ENCODE measurements at regions not wholly inside any gene's neighbourhood (a gene's known extent, or its start where the extent isn't known, plus 50 kb on each side); places are given as distances from the start of the nearest gene placed in this dataset.
"Not testable (repeated sequence)": the region's sequence is repeated elsewhere in the genome, so short reads cannot be mapped to it uniquely, and the experiment has no call there.

DNA sequence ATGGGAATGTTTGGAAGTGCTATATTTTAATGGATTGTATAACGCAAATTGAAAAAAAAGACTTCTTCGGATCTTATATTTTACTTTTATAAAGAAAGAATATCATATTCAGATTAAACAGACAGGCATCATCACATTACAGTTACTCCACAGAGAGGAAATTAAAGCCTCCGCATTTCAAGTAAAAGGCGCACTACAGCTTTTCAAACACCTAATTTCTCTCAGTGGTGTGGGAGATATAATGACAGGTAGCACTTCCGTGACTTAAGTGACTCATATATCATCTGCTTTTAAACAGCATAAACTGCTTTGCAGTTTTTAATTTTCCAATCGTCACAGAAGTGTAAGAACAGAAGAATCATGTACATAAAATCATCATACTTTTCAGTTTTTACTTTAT is 751.4 kb downstream of the FSCB start:
- in situ Hi-C loops (cut with HindIII; ENCODE audit: low sequenced_read_pairs): no loop called here

GRCh38 chr14:43754838-43755237 is 752.2 kb downstream of the FSCB start:
- in situ Hi-C loops (cut with HindIII; ENCODE audit: low sequenced_read_pairs): no loop called here

GRCh38 chr14:43745746-43746145 is 761.3 kb downstream of the FSCB start:
- in situ Hi-C loops (cut with HindIII; ENCODE audit: low sequenced_read_pairs): no loop called here

GRCh38 chr14:43735932-43736331 is 771.2 kb downstream of the FSCB start:
- in situ Hi-C loops (cut with HindIII; ENCODE audit: low sequenced_read_pairs): no loop called here

DNA sequence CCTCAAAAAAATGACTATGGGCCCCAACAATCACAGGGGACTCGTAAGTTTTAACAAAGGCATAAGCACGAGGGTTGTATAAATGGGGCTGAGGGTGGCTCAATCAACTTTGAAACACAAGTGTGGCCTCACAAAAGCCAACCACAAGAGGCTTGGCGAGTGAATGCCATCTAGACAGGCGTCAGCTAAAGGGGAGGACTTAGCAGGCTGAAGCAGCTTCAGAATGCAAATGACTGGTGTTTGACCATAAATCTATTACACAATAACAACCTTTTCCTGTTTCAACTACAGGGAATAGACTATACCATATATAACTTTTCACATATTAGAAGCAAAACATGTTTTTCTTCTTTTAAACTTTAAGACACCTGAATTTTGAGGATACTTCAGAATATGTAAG is 777.9 kb downstream of the FSCB start:
- in situ Hi-C loops (cut with HindIII; ENCODE audit: low sequenced_read_pairs): no loop called here

DNA sequence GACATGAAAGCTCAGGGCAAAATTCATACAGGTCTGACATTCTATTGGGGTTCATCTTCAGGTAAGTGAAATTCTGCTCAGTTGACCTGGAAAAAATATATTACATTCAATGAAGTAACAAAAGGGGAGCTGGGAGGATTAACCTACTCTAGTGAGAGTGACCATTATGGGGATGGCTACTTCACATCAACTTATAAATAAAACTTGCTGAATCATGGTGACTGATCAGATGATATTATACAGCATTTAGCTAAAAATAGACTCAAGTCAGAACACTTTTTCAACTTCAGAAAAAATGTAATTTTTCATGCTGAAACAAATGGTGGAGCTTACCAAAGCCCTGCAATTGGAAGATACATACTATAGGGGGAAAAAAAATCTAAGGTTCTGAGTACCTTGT is 800.2 kb downstream of the FSCB start:
- in situ Hi-C loops (cut with HindIII; ENCODE audit: low sequenced_read_pairs): no loop called here

DNA sequence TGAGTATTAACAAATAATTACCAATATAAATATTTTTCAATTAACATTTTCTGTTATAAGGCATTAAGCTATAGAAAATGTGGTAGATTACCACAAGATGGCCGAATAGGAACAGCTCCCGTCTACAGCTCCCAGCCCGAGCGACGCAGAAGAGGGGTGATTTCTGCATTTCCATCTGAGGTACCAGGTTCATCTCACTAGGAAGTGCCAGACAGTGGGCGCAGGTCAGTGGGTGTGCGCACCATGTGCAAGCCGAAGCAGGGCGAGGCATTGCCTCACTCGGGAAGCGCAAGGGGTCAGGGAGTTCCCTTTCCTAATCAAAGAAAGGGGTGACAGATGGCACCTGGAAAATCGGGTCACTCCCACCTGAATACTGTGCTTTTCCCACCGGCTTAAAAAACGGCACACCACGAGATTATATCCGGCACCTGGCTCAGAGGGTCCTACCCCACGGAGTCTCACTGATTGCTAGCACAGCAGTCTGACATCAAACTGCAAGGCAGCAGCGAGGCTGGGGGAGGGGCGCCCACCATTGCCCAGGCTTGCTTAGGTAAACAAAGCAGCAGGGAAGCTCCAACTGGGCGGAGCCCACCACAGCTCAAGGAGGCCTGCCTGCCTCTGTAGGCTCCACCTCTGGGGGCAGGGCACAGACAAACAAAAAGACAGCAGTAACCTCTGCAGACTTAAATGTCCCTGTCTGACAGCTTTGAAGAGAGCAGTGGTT is 808.4 kb downstream of the FSCB start:
- in situ Hi-C loops (cut with HindIII; ENCODE audit: low sequenced_read_pairs): not testable (repeated sequence)

GRCh38 chr14:43697003-43697402 is 810.1 kb downstream of the FSCB start:
- in situ Hi-C loops (cut with HindIII; ENCODE audit: low sequenced_read_pairs): no loop called here

DNA sequence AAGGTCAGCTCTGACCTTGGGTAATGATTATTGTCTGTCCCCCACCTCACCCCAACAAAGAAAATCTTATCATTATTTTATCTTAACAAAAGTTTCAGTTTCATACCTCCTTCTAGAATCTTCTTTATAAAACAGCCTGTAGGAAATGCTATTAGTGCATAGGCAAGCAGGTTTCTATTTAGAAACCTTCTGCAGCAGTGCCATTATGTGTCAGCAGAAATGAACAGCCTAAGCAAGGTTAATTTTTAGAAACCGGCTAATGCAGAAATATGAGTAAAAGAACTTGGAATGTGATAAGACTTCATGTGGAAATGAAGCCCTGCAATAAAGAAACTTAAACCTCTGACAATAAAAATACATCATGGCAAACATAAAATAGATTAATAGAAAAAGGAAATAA is 814.4 kb downstream of the FSCB start:
- in situ Hi-C loops (cut with HindIII; ENCODE audit: low sequenced_read_pairs): no loop called here

- in situ Hi-C loops (cut with HindIII; ENCODE audit: low sequenced_read_pairs): no loop called here
Measured at GRCh38 chr14:43687921-43688320, 819.2 kb downstream of the FSCB start.

- in situ Hi-C loops (cut with HindIII; ENCODE audit: low sequenced_read_pairs): no loop called here
Measured at GRCh38 chr14:43677581-43677980, 829.5 kb downstream of the FSCB start.

DNA sequence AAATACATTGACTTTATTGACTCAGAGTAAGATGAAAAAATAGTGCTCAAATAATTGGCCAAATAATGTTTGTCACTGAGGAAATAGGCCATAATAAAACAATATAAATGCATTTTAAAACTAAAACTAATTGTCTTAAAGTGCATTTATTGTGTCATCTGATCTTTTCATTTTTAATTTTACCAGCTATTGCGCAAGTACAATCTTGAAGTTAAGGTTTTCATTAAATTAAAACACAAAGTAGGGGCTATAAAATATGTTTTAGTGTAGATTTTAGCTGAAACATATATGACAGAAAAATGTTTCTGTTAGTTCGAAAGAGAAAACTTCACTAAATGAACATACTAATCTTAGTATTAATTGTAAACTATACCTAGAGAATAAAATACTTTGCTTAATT is 832.8 kb downstream of the FSCB start:
- in situ Hi-C loops (cut with HindIII; ENCODE audit: low sequenced_read_pairs): no loop called here

GRCh38 chr14:43671716-43672485 is 835.2 kb downstream of the FSCB start:
- in situ Hi-C loops (cut with HindIII; ENCODE audit: low sequenced_read_pairs): no loop called here

DNA sequence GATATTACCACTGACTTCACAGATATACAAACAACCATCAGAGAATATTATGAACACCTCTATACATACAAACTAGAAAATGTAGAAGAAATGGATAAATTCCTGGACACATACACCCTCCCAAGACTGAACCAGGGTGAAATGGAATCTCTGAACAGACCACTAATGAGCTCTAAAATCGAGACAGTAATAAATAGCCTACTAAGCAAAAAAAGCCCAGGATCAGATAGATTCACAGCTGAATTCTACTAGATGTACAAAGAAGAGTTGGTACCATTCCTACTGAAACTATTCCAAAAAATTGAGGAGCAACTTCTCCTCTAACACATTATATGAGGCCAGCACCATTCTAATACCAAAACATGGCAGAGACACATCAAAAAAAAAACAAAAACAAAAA is 837.7 kb downstream of the FSCB start:
- in situ Hi-C loops (cut with HindIII; ENCODE audit: low sequenced_read_pairs): no loop called here

DNA sequence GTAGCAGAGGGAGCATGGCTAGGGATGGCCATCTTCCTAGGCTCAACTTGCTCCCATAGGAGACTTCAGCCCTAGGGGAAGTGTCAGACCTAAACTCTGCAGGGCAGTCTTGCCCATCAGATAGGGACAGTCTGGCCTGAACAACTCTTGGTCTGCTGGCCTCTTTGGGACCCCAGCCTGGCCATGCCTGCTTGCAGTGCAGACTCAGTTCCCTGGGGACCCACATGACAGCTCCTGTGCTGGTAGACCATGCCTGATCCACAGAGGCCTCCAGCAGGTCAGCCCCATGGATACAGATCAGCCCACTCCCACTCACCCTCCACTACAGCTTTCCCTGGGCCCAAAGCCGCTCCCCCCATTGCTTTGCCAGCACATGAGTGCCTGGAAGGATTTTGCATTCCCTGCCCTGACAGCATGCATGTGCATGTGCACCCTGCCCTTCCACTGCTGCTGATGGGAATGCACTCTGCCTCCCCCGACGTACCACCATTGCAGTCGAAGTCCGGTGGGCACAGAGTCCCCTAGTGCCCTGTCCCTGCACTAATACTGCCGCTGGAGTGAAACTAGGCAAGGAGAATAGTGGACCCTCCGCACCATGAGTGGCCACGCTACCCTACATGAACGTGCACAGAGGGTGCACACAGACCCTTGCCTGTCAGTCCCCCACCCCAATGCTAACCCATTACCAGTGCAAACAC is 841.4 kb downstream of the FSCB start:
- in situ Hi-C loops (cut with HindIII; ENCODE audit: low sequenced_read_pairs): no loop called here

DNA sequence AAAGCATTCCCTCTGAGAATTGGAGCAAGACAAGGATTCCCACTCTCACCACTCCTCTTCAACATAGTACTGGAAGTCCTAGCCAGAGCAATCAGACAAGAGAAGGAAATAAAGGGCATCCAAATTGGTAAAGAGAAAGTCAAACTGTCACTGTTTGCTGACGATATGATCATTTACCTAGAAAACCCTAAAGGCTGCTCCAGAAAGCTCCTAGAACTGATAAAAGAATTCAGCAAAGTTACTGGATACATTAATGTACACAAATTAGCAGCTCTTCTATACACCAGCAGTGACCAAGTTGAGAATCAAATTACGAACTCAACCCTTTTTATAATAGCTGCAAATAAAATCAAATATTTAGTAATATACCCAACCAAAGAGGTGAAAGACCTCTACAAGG is 851.9 kb downstream of the FSCB start:
- in situ Hi-C loops (cut with HindIII; ENCODE audit: low sequenced_read_pairs): not testable (repeated sequence)

DNA sequence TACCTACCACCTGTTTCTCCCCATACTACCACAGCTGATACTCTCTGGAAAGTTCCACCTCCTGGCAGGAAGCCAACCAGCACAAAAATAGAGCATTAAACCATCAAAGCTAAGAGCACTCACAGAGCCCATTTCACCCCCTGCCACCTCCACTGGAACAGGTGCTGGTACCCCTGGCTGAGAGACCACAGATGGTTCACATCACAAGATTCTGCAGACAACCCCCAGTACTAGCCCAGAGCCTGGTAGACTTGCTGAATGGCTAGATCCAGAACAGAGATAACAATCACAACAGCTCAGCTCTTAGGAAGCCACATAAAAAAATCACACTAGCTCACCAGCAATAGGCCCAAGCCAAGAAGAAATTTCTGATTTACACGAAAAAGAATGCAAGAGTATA is 855.2 kb downstream of the FSCB start:
- in situ Hi-C loops (cut with HindIII; ENCODE audit: low sequenced_read_pairs): no loop called here

DNA sequence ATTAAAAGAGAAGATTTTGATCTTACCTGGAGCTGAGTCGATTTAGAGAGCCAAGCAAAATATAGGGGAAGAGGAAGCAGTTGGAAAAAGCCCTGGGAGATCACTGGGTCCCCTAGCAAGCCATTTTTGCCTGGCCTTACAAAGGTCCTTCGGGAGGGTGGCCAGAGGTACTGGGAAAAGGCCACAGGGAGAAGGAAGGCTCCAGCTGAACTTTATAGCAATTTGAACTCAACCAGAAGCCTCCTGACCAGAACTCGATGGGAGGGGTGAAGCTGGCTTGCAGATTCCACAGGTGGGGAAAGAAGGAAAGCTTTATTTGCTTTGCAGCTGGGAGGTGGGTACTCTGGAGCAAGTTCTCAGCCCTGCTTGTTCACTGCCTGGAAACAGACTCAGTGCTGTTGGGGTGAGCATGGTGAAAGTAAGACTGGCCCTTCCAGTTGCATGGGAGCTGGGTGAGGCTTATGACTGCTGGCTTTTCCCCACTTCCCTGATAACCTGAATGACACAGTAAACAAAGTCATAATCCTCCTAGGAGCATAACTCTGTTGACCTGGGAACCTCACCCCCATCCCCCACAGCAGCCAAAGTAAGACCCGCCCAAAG is 855.8 kb downstream of the FSCB start:
- in situ Hi-C loops (cut with HindIII; ENCODE audit: low sequenced_read_pairs): no loop called here

DNA sequence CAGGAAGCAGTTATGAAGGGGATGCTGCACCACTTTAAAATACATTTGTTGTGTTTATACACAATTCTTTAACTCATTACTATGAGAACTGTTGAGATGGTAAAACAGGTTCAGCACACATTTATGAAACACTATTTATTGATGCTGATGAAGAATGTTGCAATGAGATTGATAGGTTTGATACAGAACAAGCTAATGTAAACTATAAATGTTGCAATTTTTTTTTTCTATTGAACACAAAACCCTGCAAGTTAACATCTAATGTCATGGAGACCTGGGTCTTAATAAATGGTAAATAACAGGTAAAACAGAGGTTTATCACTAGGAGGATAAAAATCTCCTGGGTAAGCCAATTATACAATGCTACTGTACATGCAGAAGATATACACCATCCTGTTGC is 857.6 kb downstream of the FSCB start:
- in situ Hi-C loops (cut with HindIII; ENCODE audit: low sequenced_read_pairs): no loop called here

DNA sequence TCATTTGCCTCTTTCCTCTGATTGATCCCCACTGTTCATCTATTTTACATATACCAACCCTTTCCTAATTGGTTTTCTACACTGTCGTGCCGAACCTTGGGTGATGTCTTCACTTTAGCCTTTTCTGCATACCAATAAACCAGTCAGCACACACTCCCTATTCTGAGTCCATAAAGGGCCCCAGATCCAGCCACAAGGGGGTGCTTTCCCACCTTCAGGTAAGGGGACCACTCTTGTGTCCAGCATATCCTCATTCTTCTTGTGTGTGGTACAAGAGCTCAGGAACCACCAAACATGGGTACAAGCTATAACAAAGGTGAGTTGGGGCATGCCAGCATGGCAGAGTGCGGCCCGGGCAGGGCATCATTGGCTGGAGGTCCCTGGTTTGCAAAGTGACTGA is 859.8 kb downstream of the FSCB start:
- in situ Hi-C loops (cut with HindIII; ENCODE audit: low sequenced_read_pairs): no loop called here

DNA sequence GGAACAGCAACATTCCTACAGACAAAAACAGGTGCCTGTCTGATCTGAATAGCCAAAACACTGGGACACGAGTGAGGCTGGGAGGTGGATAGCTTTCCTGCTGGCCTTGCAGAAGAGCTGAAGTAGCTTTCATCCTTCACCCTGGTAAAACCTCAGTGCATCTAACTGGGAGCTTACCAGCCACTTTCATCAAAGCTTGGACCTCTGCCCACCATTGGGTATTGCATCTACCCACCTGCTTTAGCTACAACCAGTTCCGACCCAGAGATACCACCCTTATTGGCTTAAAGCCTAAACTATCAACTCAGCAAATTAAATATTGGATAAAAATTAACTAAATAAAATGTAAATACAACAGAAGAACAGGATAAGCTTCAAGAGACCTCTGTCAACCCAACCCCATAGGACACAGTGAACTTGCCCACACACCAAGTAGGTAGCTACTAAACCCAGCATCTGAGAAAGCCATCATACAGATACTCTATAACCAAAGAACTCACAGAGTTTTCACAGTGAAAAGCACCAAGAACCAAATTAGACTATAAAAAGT is 866.3 kb downstream of the FSCB start:
- in situ Hi-C loops (cut with HindIII; ENCODE audit: low sequenced_read_pairs): no loop called here

All from endothelial cell of hepatic sinusoid (primary cell).